Lung (tissue), 11 donors: ENCODE measurements at regions not wholly inside any gene's neighbourhood (a gene's known extent, or its start where the extent isn't known, plus 50 kb on each side); places are given as distances from the start of the nearest gene placed in this dataset.

Experiments used
- ATAC-seq: fragments of 200-7000 bp; cut with Tn5 transposase; one replicate; pipeline ENCODE4 v1.9.1; 2020; ENCODE audit warnings: moderate number of reproducible peaks; ENCODE audit not compliant: insufficient read depth, low FRiP score
- DNase-seq, 3 donors: peaks; one replicate each; pipeline ENCODE4 v3.0.0-alpha.2; 2013 to 2017
- H3K27ac ChIP-seq, 2 donors: one replicate each; pipeline ENCODE4 v1.5.1; 2013; ENCODE audit warnings: mild to moderate bottlenecking in 2 of 2, moderate library complexity in 2 of 2, control low read depth in 1 of 2, inconsistent platforms in 1 of 2, low read depth in 1 of 2, low read length in 1 of 2
- H3K27me3 ChIP-seq, 3 donors: one replicate each; pipeline ENCODE4 v1.5.1; 2013; ENCODE audit warnings: low read length in 2 of 3; ENCODE audit not compliant: control insufficient read depth in 3 of 3, insufficient read depth in 3 of 3
- H3K36me3 ChIP-seq, 4 donors: one replicate each; pipeline ENCODE4 v1.5.1; 2013; ENCODE audit warnings: low read length in 4 of 4, mild to moderate bottlenecking in 1 of 4, moderate library complexity in 1 of 4; ENCODE audit not compliant: control insufficient read depth in 4 of 4, insufficient read depth in 4 of 4
- H3K4me1 ChIP-seq, 5 donors: one replicate each; pipeline ENCODE4 v1.5.1; 2013; ENCODE audit warnings: low read length in 5 of 5, mild to moderate bottlenecking in 2 of 5, moderate library complexity in 1 of 5; ENCODE audit not compliant: control insufficient read depth in 5 of 5, insufficient read depth in 5 of 5
- H3K4me3 ChIP-seq: one replicate; pipeline ENCODE4 v1.5.1; 2013; ENCODE audit warnings: mild to moderate bottlenecking, control low read depth, moderate library complexity
- H3K9ac ChIP-seq, 2 donors: one replicate each; pipeline ENCODE4 v1.5.1; 2013; ENCODE audit warnings: low read length in 2 of 2, control low read depth in 1 of 2; ENCODE audit not compliant: insufficient read depth in 1 of 2
- H3K9me3 ChIP-seq, 4 donors: one replicate each; pipeline ENCODE4 v1.5.1; 2013; ENCODE audit warnings: low read length in 3 of 4, mild to moderate bottlenecking in 1 of 4, moderate library complexity in 1 of 4; ENCODE audit not compliant: control insufficient read depth in 4 of 4, insufficient read depth in 3 of 4
- CTCF ChIP-seq: IDR thresholded peaks from 2 replicates; pipeline ENCODE4 v1.5.1; 2012; ENCODE audit warnings: mild to moderate bottlenecking; ENCODE audit errors: control extremely low read depth, extremely low read depth
- WGBS, 2 donors: extraction: QIAGEN DNeasy Blood & Tissue Kit; methylation state at CpG; one replicate each; pipeline ENCODE4 v1.1.7; 2013; 5-methylcytosine and 5-hydroxymethylcytosine counted together
- donor health status: control.
- donor health status: control.
- donor health status: Bipolar disorder and iron deficiency.
- donor health status: healthy.
- donor health status: DM: yes; HTN: yes; CAD: no.

- no peaks in the 10 kb centered on the region for H3K9me3 ChIP-seq
- WGBS, 2 donors = 81 to 82% methylated on average over 3 of the region's 3 CpGs
- no peaks in the 10 kb centered on the region for H3K36me3 ChIP-seq
- H3K27ac ChIP-seq = no peak overlapping the region
- no peaks in the 10 kb centered on the region for H3K27me3 ChIP-seq
- DNase-seq = no peak
- no peak overlapping the region for H3K4me3 ChIP-seq
- no peak for ATAC-seq
- no peak for TF ChIP-seq CTCF
- H3K9ac ChIP-seq = no peak overlapping the region
- H3K4me1 ChIP-seq = no peaks in the 10 kb centered on the region
These were observed 561.3 kb upstream of the WWC1 start for GRCh38 chr5:167730121-167730520.

GRCh38 chr5:167730656-167731055 lies 560.8 kb upstream of the WWC1 start:
- WGBS, 2 donors = 77 to 85% methylated on average over 2 of the region's 2 CpGs
- Histone ChIP-seq H3K9ac (no peak overlapping the region), H3K27me3 (no peaks in the 10 kb centered on the region), H3K4me3 (no peak overlapping the region), H3K27ac (no peak overlapping the region), H3K36me3 (no peaks in the 10 kb centered on the region), H3K4me1 (no peaks in the 10 kb centered on the region), H3K9me3 (no peaks in the 10 kb centered on the region)
- no peak for ATAC-seq
- DNase-seq = no peak
- no peak for TF ChIP-seq CTCF

GRCh38 chr5:167731951-167732350 lies 559.5 kb upstream of the WWC1 start:
- TF ChIP-seq CTCF = no peak
- Histone ChIP-seq H3K27ac (no peak overlapping the region), H3K4me3 (no peak overlapping the region), H3K27me3 (no peaks in the 10 kb centered on the region), H3K36me3 (no peaks in the 10 kb centered on the region), H3K9ac (no peak overlapping the region), H3K4me1 (no peaks in the 10 kb centered on the region), H3K9me3 (no peaks in the 10 kb centered on the region)
- DNase-seq (no peak), ATAC-seq (no peak)
- WGBS, 2 donors = 95% methylated on average over 1 of the region's 1 CpG

- H3K9me3 ChIP-seq = no peaks in the 10 kb centered on the region
- H3K36me3 ChIP-seq = no peaks in the 10 kb centered on the region
- H3K27me3 ChIP-seq = no peaks in the 10 kb centered on the region
- ATAC-seq (no peak), DNase-seq (no peak)
- no peak for TF ChIP-seq CTCF
- no peak overlapping the region for H3K9ac ChIP-seq
- no peak overlapping the region for H3K4me3 ChIP-seq
- peaks cover 0 to 4% (median 0%) of the 10 kb centered on the region in 5 donors for H3K4me1 ChIP-seq
- WGBS, 2 donors = 74% methylated on average over 2 of the region's 2 CpGs
- no peak overlapping the region for H3K27ac ChIP-seq
These were observed 558.9 kb upstream of the WWC1 start for GRCh38 chr5:167732499-167732898.
